Caco-2 (cell line): ENCODE measurements at regions not wholly inside any gene's neighbourhood (a gene's known extent, or its start where the extent isn't known, plus 50 kb on each side); places are given as distances from the start of the nearest gene placed in this dataset. TPM values are rescaled to one million over a fixed set of nuclear protein-coding genes. Genes with fewer than 3 reads are reported as not detected.

Source experiments
- BruUV-seq: library from RNA; stranded (reverse); fragments of 400-500 nt; replicated peaks from 2 replicates; lab custom pipeline; 2021; lab: Mats Ljungman, UMichigan
- CTCF ChIA-PET: fragments of 300-600 bp; sonication (Branson Sonifier 250); formaldehyde crosslinking; loops from one replicate; lab custom pipeline; 2022; ENCODE audit warnings: antibody characterized with exemption; lab: Charles Lee
- POLR2A ChIA-PET: fragments of 300-600 bp; sonication (Branson Sonifier 250); formaldehyde crosslinking; loops from one replicate; lab custom pipeline; 2022; ENCODE audit warnings: antibody characterized with exemption; lab: Charles Lee
- DNase-seq, 2 experiments: peaks; one replicate each; pipeline versions ENCODE4 v3.0.0 to v3.0.0-alpha.2; 2020 to 2022
- H3K27me3 ChIP-seq: replicated peaks from 2 replicates; pipeline ENCODE4 v1.6.0; 2011; ENCODE audit warnings: low read length; ENCODE audit not compliant: control insufficient read depth, insufficient read depth
- H3K36me3 ChIP-seq: 2 replicates; pipeline ENCODE4 v1.5.1; 2011; ENCODE audit warnings: low read length; ENCODE audit not compliant: control insufficient read depth, insufficient read depth
- H3K4me1 ChIP-seq: fragments of 250-450 bp; sonication (Bioruptor Pico); 2 replicates; pipeline ENCODE4 v1.5.1; 2020; ENCODE audit warnings: mild to moderate bottlenecking
- H3K4me3 ChIP-seq: 2 replicates; pipeline ENCODE4 v1.5.1; 2011; ENCODE audit warnings: low read depth, mild to moderate bottlenecking, control low read depth, low read length
- H3K9me3 ChIP-seq: fragments of 250-450 bp; sonication (Bioruptor Pico); 2 replicates; pipeline ENCODE4 v1.5.1; 2020; ENCODE audit warnings: mild to moderate bottlenecking, moderate library complexity
- H3K27ac Mint-ChIP-seq: one replicate; pipeline ENCODE4 v1.8.0; 2022; ENCODE audit warnings: mixed read lengths; ENCODE audit not compliant: unreplicated experiment
- H3K27me3 Mint-ChIP-seq: one replicate; pipeline ENCODE4 v1.8.0; 2022; ENCODE audit warnings: mixed read lengths; ENCODE audit not compliant: insufficient read depth, unreplicated experiment
- H3K36me3 Mint-ChIP-seq: one replicate; pipeline ENCODE4 v1.8.0; 2022; ENCODE audit warnings: mild to moderate bottlenecking, mixed read lengths; ENCODE audit not compliant: insufficient read depth, unreplicated experiment
- H3K4me1 Mint-ChIP-seq: one replicate; pipeline ENCODE4 v1.8.0; 2022; ENCODE audit warnings: low read depth, mixed read lengths; ENCODE audit not compliant: unreplicated experiment
- H3K4me3 Mint-ChIP-seq: one replicate; pipeline ENCODE4 v1.8.0; 2022; ENCODE audit warnings: mild to moderate bottlenecking, moderate library complexity, mixed read lengths; ENCODE audit not compliant: unreplicated experiment
- H3K9me3 Mint-ChIP-seq: one replicate; pipeline ENCODE4 v1.8.0; 2022; ENCODE audit warnings: mixed read lengths; ENCODE audit not compliant: unreplicated experiment
- intact Hi-C: fragments of 100-400 bp; cut with micrococcal nuclease; formaldehyde crosslinking; loops from one replicate; pipeline ENCODE4 v1.10.0; 2022; ENCODE audit not compliant: unreplicated experiment
- microRNA-seq: library from miRNA; unstranded; fragments of <30 nt; microRNA quantifications from one replicate; pipeline ENCODE4 v1.2.0, GENCODE V29; 2022
- TF ChIP-seq, protein P1 (sequence below), 2 experiments: fragments of 200-600 bp in 1 of 2; IDR thresholded peaks; 1 replicate in 1 of 2; 2 replicates in 1 of 2; pipeline versions ENCODE4 v1.5.1 to v1.8.0; 2011 to 2022; ENCODE audit warnings: antibody characterized with exemption in 1 of 2, control low read depth in 1 of 2, inconsistent platforms in 1 of 2, low read depth in 1 of 2, low read length in 1 of 2, mild to moderate bottlenecking in 1 of 2, moderate library complexity in 1 of 2; ENCODE audit not compliant: insufficient read depth in 1 of 2, severe bottlenecking in 1 of 2, unreplicated experiment in 1 of 2

GRCh38 chr13:60629158-60629557 lies 232.1 kb downstream of the TDRD3 start:
- Mint-ChIP-seq H3K4me3 (no peak overlapping the region), H3K27ac (no peak overlapping the region), H3K4me1 (no peaks in the 10 kb centered on the region), H3K27me3 (peaks cover 31% of the 10 kb centered on the region), H3K36me3 (no peaks in the 10 kb centered on the region), H3K9me3 (no peaks in the 10 kb centered on the region)
- DNase-seq: no peak
- no TSS peak for BruUV-seq
- H3K36me3 ChIP-seq: no peaks in the 10 kb centered on the region
- no peaks in the 10 kb centered on the region for H3K4me1 ChIP-seq
- no peaks in the 10 kb centered on the region; the same call in 1 of the 2 replicates for H3K27me3 ChIP-seq
- intact Hi-C loops: no loop called here
- TF ChIP-seq, protein P1, sequence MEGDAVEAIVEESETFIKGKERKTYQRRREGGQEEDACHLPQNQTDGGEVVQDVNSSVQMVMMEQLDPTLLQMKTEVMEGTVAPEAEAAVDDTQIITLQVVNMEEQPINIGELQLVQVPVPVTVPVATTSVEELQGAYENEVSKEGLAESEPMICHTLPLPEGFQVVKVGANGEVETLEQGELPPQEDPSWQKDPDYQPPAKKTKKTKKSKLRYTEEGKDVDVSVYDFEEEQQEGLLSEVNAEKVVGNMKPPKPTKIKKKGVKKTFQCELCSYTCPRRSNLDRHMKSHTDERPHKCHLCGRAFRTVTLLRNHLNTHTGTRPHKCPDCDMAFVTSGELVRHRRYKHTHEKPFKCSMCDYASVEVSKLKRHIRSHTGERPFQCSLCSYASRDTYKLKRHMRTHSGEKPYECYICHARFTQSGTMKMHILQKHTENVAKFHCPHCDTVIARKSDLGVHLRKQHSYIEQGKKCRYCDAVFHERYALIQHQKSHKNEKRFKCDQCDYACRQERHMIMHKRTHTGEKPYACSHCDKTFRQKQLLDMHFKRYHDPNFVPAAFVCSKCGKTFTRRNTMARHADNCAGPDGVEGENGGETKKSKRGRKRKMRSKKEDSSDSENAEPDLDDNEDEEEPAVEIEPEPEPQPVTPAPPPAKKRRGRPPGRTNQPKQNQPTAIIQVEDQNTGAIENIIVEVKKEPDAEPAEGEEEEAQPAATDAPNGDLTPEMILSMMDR (IDR thresholded peaks at IDR 0.05; ENCODE audit: insufficient read depth in 1 of 2, low read depth in 1 of 2, low read length in 1 of 2, severe bottlenecking in 1 of 2, unreplicated experiment in 1 of 2): no peak
- ChIA-PET CTCF (no interaction called here), POLR2A (interaction anchor here (0.6 kb wide), 1 partner anchor 93 kb away, joined by 3 read pairs; no protein-coding TSS in a partner anchor)
- H3K9me3 ChIP-seq: no peaks in the 10 kb centered on the region
- no peak overlapping the region for H3K4me3 ChIP-seq

DNA sequence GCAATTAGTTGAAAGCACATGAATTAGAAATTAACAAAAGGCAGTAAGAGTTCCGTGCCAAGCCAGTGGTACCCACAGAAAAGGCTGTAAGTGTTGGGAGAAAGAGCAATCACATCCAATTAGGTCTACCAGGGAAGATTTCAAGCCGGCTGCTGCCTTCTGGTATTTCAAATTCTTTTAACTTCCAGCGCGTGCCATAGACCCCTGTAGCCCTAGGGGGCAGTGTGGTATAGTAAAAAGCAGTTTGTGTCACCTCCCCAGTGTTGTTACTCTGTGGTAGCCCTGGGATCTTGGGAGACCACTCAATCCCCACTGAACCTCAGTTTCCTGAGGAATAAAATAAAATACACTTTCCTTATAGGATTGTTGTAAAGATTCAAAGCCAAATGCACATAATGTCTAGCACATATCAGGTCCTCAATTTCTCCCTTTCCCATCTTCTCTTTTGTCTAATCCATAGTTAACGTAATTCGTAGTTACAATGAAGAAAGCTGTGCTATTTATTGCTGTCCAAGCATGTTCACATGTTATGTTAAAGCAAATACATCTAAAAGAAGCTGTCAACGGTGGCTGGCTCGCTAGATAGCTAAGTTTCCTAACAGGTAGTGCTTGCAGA lies 230.2 kb downstream of the TDRD3 start:
- CTCF ChIA-PET: interaction anchor here (0.8 to 1.4 kb wide), 2 partner anchors 67 to 628 kb away, joined by 3 read pairs; no protein-coding TSS in a partner anchor
- H3K4me1 Mint-ChIP-seq: no peaks in the 10 kb centered on the region
- H3K27me3 ChIP-seq: no peaks in the 10 kb centered on the region; the same call in 1 of the 2 replicates
- H3K4me3 Mint-ChIP-seq: no peak overlapping the region
- H3K9me3 Mint-ChIP-seq: no peaks in the 10 kb centered on the region
- no peak overlapping the region for H3K27ac Mint-ChIP-seq
- H3K36me3 ChIP-seq: no peaks in the 10 kb centered on the region
- TF ChIP-seq, protein P1 (IDR thresholded peaks at IDR 0.05; ENCODE audit: insufficient read depth in 1 of 2, low read depth in 1 of 2, low read length in 1 of 2, severe bottlenecking in 1 of 2, unreplicated experiment in 1 of 2): peak; percentile 78 to 81
- intact Hi-C loops: loop anchor here (1.0 kb wide), 4 partner anchors 628 to 1327 kb away; no protein-coding TSS in a partner anchor
- peak; percentile 44 to 71 for DNase-seq
- H3K27me3 Mint-ChIP-seq: peaks cover 27% of the 10 kb centered on the region
- no peaks in the 10 kb centered on the region for H3K36me3 Mint-ChIP-seq
- no peaks in the 10 kb centered on the region for H3K9me3 ChIP-seq
- BruUV-seq: no TSS peak
- POLR2A ChIA-PET: no interaction called here
- H3K4me1 ChIP-seq: no peaks in the 10 kb centered on the region
- H3K4me3 ChIP-seq: no peak overlapping the region

Small RNA genes in the stretch of these regions (microRNA-seq; reads per million reads assigned to microRNA genes)
- gene MIR3169: not detected
